Smooth muscle cell (in vitro differentiated cells): ENCODE measurements at regions not wholly inside any gene's neighbourhood (a gene's known extent, or its start where the extent isn't known, plus 50 kb on each side); places are given as distances from the start of the nearest gene placed in this dataset.

ENCODE experiments used
- DNase-seq: peaks from one replicate; lab custom pipeline; 2025; ENCODE audit not compliant: unreplicated experiment; lab: John Stamatoyannopoulos, UW
- H2AFZ ChIP-seq: fragments of 200-600 bp; sonication (generic); 2 replicates; pipeline ENCODE4 v1.6.0; 2016; ENCODE audit warnings: antibody characterized with exemption, low read depth, mild to moderate bottlenecking
- H3F3A ChIP-seq: fragments of 200-600 bp; sonication (generic); 2 replicates; pipeline ENCODE4 v1.6.0; 2017; ENCODE audit warnings: antibody characterized with exemption, low read depth
- H3K27ac ChIP-seq: fragments of 200-600 bp; sonication (generic); 2 replicates; pipeline ENCODE4 v1.5.1; 2016; ENCODE audit warnings: low read depth, mild to moderate bottlenecking
- H3K27me3 ChIP-seq: fragments of 200-600 bp; sonication (generic); 2 replicates; pipeline ENCODE4 v1.6.1; 2016; ENCODE audit warnings: low read depth, mild to moderate bottlenecking
- H3K36me3 ChIP-seq: fragments of 200-600 bp; sonication (generic); 2 replicates; pipeline ENCODE4 v1.5.1; 2016; ENCODE audit warnings: low read depth
- H3K4me1 ChIP-seq: fragments of 200-600 bp; sonication (generic); 2 replicates; pipeline ENCODE4 v1.5.1; 2016; ENCODE audit warnings: low read depth
- H3K4me2 ChIP-seq: fragments of 200-600 bp; sonication (generic); 2 replicates; pipeline ENCODE4 v1.6.0; 2016; ENCODE audit warnings: mild to moderate bottlenecking
- H3K4me3 ChIP-seq: fragments of 200-600 bp; sonication (generic); 2 replicates; pipeline ENCODE4 v1.5.1; 2016; ENCODE audit warnings: mild to moderate bottlenecking
- H3K79me2 ChIP-seq: fragments of 200-600 bp; sonication (generic); 2 replicates; pipeline ENCODE4 v1.6.0; 2016; ENCODE audit warnings: low read depth, mild to moderate bottlenecking
- H3K9ac ChIP-seq: fragments of 200-600 bp; sonication (generic); 2 replicates; pipeline ENCODE4 v1.6.0; 2016; ENCODE audit warnings: low read depth
- H3K9me3 ChIP-seq: fragments of 200-600 bp; sonication (generic); replicated peaks from 2 replicates; pipeline ENCODE4 v1.5.1; 2016; ENCODE audit warnings: low read depth
- H4K20me1 ChIP-seq: fragments of 200-600 bp; sonication (generic); 2 replicates; pipeline ENCODE4 v1.6.0; 2016; ENCODE audit warnings: low read depth
- WGBS: methylation state at CpG from one replicate; pipeline ENCODE4 v1.1.7; 2016; ENCODE audit warnings: low lambda C conversion rate; 5-methylcytosine and 5-hydroxymethylcytosine counted together
- TF ChIP-seq, protein P1 (sequence below): fragments of 200-600 bp; sonication (generic); IDR thresholded peaks from 2 replicates; pipeline ENCODE4 v1.5.1; 2017; ENCODE audit warnings: borderline replicate concordance, mild to moderate bottlenecking, antibody characterized with exemption; ENCODE audit not compliant: insufficient read depth, poor library complexity, severe bottlenecking

DNA sequence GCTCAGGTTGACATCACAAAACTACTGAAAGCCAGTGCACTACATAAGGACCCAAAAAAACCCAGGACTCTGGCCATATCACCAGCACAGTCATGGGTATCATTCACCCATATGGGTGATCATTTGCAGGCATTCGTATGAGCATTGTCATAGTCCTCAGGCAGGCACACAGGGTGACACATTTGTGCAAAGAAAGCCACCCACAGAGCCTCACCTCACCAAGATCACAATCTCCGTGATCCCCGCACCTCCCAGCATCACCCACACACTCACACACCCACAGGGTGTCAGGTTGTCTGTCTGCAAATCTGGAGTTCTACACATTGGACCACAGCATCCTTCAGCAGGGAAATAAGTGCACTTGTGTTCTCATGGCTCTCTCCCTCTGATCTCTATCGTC, 166.0 kb upstream of the LPP start:
- TF ChIP-seq, protein P1, sequence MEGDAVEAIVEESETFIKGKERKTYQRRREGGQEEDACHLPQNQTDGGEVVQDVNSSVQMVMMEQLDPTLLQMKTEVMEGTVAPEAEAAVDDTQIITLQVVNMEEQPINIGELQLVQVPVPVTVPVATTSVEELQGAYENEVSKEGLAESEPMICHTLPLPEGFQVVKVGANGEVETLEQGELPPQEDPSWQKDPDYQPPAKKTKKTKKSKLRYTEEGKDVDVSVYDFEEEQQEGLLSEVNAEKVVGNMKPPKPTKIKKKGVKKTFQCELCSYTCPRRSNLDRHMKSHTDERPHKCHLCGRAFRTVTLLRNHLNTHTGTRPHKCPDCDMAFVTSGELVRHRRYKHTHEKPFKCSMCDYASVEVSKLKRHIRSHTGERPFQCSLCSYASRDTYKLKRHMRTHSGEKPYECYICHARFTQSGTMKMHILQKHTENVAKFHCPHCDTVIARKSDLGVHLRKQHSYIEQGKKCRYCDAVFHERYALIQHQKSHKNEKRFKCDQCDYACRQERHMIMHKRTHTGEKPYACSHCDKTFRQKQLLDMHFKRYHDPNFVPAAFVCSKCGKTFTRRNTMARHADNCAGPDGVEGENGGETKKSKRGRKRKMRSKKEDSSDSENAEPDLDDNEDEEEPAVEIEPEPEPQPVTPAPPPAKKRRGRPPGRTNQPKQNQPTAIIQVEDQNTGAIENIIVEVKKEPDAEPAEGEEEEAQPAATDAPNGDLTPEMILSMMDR: no peak
- no peak for DNase-seq
- 96% methylated on average over 4 of the region's 4 CpGs for WGBS

GRCh38 chr3:187989575-187990153, 164.3 kb upstream of the LPP start:
- no peak overlapping the region for H2AFZ ChIP-seq
- 25% methylated on average over 10 of the region's 10 CpGs for WGBS
- DNase-seq: no peak
- TF ChIP-seq, protein P1: no peak
- H3K4me1 ChIP-seq: peaks cover 23% of the 10 kb centered on the region
- H3K36me3 ChIP-seq: no peaks in the 10 kb centered on the region
- H3K4me3 ChIP-seq: no peak overlapping the region
- no peaks in the 10 kb centered on the region for H3K79me2 ChIP-seq
- H3K9ac ChIP-seq: no peak overlapping the region
- H3K4me2 ChIP-seq: peak overlapping the region; percentile 4
- no peaks in the 10 kb centered on the region for H4K20me1 ChIP-seq
- H3K27ac ChIP-seq: no peak overlapping the region
- no peaks in the 10 kb centered on the region for H3K9me3 ChIP-seq
- no peaks in the 10 kb centered on the region for H3F3A ChIP-seq
- H3K27me3 ChIP-seq: no peaks in the 10 kb centered on the region

More for the DNA sequence above, 166.0 kb upstream of the LPP start:
- Histone ChIP-seq H3K27ac (no peak overlapping the region), H3K9ac (no peak overlapping the region), H3K4me1 (peaks cover 23% of the 10 kb centered on the region), H3K4me3 (no peak overlapping the region), H4K20me1 (no peaks in the 10 kb centered on the region), H3F3A (no peaks in the 10 kb centered on the region), H2AFZ (no peak overlapping the region), H3K4me2 (no peak overlapping the region), H3K27me3 (no peaks in the 10 kb centered on the region), H3K36me3 (no peaks in the 10 kb centered on the region), H3K9me3 (no peaks in the 10 kb centered on the region), H3K79me2 (no peaks in the 10 kb centered on the region)

DNA sequence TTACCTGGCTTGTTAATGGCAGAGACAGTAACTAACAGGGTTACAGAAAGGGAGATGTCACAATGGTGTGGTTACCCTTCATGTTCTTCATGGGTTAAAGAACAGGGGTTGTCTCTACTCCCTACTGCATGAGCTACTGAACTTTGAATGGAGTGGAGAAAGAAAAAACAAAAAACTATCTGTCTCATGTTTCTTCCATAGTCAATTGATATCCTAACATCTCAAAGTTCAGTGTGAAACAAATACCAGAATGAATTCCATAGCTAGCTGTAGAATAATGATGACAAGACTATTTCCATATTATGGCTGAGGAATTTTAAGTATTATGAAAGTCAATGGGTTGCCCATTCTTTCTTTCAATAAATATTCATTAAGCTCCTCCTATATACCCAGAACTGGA, 161.3 kb upstream of the LPP start:
- H3K4me2 ChIP-seq: no peak overlapping the region
- TF ChIP-seq, protein P1: no peak
- no peaks in the 10 kb centered on the region for H3F3A ChIP-seq
- H2AFZ ChIP-seq: no peak overlapping the region
- no peak overlapping the region for H3K4me3 ChIP-seq
- no peak overlapping the region for H3K27ac ChIP-seq
- no peaks in the 10 kb centered on the region for H4K20me1 ChIP-seq
- no peaks in the 10 kb centered on the region for H3K27me3 ChIP-seq
- H3K79me2 ChIP-seq: no peaks in the 10 kb centered on the region
- DNase-seq: no peak
- H3K9me3 ChIP-seq: no peaks in the 10 kb centered on the region
- H3K9ac ChIP-seq: no peak overlapping the region
- no peaks in the 10 kb centered on the region for H3K36me3 ChIP-seq
- peaks cover 20% of the 10 kb centered on the region for H3K4me1 ChIP-seq
